ENCODE measurements at regions not wholly inside any gene's neighbourhood (a gene's known extent, or its start where the extent isn't known, plus 50 kb on each side); places are given as distances from the start of the nearest gene placed in this dataset.
A peak's percentile ranks its signal among the peaks of the same experiment; 100 is the strongest.

DNA sequence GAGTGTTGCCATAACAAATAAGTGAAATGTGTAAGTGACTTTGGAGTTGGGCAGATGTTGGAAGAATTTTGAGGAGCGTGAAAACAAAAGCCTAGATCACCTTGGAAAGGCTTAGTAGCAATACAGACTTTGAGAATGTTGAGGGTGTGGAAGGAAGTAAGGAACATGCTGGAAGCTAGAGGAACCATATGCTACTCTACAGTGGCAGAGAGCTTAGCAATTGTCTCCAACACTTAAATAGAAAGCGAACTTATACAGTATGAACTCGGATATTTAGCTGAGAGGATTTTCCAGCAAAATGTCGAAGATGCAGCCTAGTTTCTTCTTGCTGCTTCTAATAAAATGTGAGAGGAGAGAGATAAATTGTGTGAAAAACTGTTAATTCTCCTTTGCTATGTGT is 271.2 kb downstream of the ADRA2A start:
- DNase-seq (ENCODE audit: low read depth): no peak

DNA sequence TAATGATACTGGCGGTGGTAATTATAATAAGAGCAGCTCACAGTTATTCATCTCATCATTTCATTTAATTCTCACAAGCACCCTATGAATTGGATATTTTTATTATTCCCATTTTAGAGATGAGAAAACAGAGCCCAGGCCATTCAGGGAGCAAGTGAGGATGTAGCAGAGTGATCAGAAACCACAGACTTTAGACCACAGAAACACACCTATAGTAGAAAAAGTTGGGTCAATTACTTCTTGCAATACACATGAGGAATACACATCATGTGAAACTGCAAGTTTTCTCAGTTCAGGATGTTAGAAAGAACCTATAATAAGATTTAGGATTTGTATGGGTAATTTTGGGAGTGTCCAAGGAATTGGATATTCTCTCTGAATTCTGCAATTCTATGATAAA is 278.0 kb downstream of the ADRA2A start:
- DNase-seq (ENCODE audit: low read depth): no peak

DNA sequence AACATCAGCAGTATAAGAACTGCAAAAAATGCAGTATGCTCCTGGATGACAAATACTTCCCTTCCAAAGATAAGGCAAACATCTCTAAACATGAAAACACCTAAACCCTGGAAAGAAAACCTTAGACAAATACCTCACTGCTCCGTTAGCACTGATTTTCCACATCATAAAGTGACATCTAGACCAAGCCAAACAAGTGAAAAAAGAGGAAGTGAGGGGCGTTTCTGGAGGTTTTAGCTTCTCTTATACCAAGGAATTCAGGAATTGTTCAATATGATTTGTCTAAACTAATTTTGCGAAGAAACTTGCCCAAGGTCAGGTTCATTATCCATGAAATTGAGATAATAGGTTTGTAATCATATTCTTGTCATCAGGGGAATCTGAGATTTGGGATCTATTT is 279.7 kb downstream of the ADRA2A start:
- no peak for DNase-seq (ENCODE audit: low read depth)

DNA sequence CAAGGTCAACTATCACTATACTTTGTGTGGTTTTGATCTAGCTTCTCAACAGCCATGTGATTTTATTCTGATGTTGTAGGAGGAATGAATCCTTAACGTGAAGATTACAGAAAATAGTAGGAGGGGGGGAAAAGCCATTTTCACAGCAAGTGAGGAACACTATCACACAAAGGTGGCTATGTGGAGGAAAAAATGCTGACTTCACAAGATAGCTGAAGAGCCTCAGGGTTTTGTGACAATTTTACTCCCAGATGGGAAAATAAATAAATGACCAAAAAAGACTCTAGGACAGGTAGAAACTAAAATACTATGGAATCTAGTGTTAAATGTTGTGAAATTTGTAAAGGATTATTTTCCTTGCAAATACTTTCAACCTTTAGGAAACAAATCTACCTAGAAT is 281.0 kb downstream of the ADRA2A start:
- no peak for DNase-seq (ENCODE audit: low read depth)

DNA sequence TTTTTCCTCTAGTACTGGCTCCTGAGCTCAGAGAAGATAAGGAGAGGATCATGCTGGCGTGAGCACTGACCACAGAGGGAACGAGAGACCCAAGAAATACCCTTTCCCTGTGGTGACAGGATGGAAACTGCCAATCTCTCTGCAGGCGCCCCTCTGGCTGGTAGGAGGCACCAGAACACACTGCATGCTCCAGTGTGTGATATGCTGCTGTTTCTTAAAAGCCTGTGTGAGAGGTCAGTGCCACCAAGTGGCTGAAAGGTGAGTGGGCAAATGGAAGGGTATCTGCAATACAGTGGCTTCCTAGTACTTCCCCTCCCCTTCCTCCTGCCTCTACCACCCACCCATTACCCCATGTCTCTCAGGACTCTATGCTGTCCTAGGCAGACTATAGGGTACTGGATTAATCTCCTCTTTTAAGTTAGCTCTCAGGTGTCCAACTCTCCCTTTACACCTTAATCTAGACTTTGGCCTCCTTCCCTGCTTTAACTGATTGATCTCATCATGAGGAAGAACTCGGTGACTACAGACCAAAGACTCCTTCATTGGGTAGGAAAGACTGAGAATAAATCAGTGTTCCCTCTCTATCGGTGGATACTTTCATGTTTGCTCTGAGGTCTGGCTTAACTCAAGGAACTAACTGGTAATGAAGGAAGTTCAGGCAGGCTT is 283.6 kb downstream of the ADRA2A start:
- DNase-seq (ENCODE audit: low read depth): no peak

DNA sequence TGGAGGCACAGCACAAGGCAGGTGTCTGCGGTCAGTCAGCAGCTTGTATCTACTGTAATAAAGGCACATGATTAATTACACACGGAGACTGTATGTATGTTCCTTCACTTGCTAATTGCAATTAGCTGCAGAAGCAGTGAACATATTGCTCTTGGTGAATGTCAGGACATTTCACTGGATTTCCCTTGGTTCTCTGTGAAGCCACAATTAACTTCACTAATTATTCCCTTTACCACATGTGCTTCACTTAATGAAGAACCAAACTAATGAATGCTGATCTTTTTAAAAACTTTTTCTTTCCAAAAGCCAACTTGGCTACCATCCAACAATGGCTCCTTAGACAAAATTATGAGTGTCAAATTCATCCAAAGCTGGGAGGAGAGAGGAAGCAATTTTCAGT is 290.7 kb downstream of the ADRA2A start:
- no peak for DNase-seq (ENCODE audit: low read depth)

DNA sequence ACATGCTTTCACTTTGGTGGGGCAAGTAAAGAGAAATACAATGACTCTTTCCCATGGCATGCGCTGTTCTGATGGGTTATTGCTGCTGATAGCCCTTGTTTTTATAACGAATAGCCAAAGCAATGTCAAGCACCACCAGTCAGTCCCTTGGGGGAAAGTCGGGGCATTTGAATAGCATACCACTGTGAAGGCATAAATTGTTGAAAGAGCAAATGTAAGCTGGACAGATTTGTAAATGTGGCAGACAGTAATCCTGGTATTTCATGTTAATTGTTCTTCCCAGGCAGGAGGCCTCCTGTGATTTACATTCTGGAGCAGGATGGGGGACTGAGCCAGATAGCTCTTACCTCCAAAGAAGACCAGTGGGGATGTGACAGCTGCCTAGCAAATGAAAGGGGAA is 293.3 kb downstream of the ADRA2A start:
- DNase-seq (ENCODE audit: low read depth): no peak

DNA sequence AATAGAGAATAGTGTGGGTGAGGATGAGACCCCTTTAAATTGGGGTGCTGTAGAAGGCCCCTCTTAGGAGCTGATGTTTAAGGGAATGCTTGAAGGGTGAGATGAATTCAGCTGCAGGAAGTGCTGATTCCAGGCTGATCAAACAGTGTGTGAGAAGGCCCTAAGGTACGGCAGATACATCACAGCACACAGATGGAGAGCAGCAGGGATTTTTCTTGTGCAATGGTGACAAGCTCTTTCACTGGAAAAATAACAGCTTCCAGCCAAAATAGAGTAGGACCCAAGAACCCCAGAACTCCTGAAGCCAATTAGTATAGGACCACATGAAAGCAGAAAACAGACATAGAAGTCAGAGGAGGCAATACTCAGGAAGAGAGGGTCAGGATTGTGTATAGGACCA is 296.9 kb downstream of the ADRA2A start:
- DNase-seq (ENCODE audit: low read depth): no peak

DNA sequence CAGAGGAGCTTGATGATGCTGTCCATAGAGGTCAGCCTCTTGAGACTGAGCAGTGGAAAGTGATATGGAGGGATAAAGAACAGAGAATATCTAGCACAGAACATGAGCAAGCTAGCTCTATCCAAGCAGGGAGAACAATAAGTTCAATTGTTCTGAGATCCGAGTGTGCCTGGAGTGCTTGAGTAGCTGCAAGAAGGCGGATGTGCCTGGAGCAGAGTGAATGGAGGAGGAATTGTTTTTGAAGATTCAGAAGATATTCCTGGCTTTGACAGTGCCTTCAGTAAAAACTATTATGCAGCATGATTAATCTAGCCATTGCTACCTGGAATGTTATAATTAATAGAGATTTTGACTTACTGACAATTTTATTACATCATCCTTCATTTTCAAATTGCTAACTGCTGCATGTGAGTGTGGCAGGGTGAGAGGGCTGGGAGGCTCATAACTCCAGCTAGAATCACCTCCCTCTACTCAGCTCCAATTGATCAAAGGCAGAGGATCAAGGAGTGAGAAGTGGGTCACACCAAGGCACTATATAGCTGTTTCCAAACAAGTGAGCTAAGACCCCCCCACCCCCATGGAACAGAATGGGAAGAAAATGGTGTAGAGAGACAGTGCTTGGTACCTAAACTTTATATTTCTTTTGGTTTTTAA is 302.8 kb downstream of the ADRA2A start:
- DNase-seq (ENCODE audit: low read depth): no peak

DNA sequence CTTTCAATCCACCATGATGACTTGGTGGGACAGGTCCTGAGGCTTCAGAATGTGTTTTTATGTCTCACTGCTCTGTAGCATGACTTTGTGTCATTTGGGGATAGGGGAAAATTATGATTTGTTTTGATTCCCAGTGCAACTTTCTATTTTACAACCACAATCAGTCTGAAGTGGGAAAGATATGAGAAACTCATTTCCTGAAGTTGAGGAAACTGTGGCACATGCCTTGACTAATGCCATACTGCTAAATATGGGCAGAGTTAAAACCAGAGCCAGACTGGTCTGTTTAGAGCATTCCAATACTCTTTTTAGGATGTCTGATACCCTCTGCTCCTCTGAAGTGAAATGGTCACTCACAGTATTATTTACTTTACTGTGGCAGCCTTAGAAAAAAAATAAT is 307.7 kb downstream of the ADRA2A start:
- DNase-seq (ENCODE audit: low read depth): no peak

DNA sequence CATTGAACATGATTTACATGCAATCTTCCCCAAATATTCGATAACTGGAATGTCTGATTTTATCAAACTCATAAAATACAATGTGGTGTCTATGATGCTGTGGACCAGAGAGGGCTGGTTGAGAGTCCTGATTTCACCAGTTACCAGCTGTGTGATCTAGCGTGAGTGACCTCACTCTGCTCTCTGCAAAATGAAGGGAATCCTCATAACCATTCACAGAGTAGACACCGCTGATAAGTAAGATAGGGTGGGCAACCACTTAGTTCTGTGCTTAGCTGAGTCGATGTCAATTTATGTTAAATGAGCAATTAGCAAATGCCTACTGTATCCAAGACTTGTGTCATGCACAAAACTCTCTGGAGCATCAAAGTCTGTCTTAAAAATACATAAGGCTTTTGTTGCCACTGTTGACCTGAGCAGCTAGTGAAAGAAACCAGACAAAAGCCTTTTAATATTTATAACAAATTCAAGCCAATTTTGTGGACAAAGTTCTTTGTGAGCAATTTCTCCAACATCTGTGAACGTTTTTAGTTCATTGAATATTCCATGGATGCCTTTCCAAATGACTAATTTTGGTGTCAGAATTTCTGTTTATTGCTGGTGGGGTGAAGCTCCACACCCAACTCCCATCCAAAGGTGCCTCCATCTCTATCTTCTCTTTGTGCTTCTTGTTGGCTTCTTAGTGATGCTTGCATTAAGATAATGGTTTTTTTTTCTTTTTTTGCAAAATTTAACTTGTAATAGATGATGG is 314.2 kb downstream of the ADRA2A start:
- no peak for DNase-seq (ENCODE audit: low read depth)

DNA sequence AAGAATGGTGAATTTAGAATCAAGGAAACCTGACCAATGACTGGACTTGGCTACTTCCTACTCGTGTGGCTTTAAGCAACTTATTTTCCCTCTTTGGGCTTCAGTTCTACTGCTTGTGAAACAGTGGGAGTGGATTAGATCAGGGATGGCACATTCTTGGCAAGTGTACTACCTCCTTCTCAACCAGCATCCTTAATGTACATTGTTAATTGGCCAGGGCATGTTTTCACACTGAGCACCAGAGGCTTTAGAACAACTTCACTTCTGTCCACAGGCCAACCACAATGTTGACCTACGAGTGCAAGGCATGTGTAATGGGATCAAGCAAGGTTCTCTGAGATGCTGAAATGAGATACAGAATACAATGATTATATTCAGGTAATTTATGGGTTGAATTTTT is 315.3 kb downstream of the ADRA2A start:
- DNase-seq (ENCODE audit: low read depth): no peak

DNA sequence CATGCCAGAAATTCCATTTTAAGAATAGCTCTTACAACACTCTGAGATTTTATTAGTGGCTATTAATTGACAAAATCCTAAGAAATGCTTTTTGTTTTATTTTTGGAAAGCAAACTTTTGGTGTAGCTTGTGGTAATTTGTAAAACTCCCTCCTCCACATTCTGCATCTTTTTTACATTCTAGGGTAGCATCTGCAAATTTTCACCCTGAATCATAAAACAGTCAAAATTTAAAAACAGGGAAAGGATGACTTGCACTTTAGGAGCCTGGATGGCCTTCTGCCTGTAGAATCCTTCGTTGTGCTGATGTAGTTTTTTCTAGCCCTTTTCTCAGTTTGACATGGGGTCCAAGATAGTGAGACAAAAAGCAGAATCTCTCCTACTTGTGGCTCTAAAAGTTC is 316.1 kb downstream of the ADRA2A start:
- DNase-seq (ENCODE audit: low read depth): no peak

DNA sequence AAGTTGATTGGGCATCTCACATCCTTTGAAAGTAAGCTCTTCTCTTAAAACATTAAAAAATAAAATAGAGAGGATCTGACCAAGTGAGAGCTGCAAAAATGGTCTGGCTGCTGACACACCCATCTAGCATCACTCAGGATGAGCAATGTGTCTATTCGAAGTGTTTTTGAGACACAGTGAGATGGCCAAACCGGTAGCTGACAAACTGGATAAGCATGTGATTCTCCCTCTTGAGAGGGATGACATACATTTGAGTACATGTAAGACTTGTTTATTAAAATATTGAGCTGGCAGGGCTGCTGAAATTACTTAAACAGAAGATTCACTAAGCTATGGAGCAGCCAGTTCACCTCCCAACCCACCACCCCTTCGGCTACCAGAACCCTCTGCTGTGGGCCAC is 333.9 kb downstream of the ADRA2A start:
- DNase-seq (ENCODE audit: low read depth): peak; percentile 56

DNA sequence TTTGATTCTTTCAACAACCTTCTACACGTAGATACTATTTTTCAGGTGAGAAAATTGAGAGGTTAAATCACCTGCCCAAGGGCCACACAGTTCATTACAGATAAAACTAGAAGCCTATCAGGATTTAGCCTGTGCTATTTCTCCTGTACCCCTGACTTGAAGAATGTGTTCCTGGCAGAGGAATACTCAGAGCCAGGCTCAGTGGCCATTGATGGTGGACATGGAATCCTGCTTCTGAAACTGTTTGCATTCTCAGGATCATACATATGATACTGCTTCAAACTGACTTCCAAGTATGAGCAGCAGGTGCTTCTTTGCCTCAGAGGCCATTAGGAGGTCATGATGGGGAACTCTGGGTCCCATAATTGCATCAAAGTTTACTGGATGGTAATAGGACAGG is 348.6 kb downstream of the ADRA2A start:
- no peak for DNase-seq (ENCODE audit: low read depth)

DNA sequence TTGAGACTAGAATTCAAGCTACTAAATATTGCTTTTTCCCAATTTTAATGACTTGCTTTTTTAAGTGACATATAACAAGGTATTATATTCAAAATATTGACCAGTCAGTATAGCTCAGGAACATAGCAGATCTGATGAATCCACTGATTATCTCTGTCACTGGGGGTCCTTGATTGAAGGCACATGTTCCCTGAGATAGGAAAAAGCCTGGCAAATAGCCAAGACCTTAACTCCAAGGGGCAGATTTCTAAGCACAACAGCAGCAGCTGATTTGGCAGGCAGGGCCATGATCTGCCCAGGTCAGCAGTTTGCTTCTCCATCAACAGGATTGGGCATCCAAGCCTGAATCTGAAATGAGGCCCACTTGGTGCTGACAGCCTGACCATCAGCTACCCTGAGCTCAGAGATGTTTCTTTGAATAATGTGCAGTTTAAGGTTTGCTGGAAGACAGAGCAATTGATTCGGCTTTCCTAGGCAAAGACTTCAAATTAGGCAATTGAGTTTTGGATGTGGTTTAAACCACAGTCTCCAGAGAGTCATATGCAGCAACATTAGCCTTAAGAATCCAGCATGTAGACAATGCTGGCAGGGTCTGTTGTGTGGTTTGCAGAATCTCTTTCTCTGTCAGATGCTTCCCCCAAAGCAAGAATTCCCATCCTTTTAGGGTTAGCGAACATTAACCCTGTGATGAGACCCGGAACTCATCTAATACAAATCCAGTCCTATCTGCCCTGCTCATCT is 352.6 kb downstream of the ADRA2A start:
- DNase-seq (ENCODE audit: low read depth): no peak

DNA sequence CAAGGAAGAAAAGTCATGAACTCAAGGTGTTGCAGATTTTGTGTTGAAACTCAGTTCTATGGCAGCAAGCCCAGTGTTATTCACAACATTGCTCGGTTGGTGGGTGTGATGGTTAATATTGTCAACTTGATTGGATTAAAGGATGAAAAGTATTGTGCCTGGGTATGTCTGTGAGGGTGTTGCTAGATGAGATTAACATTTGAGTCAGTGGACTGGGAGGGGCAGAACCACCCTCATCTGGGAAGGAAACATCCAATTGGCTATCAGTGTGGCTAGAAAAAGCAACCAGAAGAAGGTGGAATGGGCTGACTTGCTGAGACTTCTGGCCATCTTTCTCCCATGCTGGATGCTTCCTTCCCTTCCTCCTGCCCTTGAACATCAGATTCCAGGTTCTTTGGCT is 353.2 kb downstream of the ADRA2A start:
- DNase-seq (ENCODE audit: low read depth): no peak

DNA sequence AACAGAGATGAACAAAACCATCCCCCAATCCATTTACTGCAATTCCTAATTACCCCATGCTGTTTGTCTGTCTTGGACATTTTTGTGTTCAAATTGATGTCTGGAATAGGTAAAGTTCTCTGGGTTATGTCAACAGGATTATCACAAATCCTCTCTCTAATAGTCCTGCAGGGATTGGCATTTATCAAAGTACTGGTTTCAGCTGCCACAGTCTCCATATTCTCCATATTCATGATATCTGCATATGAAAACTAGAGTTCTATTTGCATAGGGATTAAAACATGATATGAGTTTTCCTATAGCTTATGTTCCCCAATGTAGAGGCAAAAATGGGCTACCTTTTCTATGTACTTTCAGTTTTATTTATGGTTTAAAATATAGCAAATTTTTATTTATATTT is 355.8 kb downstream of the ADRA2A start:
- no peak for DNase-seq (ENCODE audit: low read depth)

DNA sequence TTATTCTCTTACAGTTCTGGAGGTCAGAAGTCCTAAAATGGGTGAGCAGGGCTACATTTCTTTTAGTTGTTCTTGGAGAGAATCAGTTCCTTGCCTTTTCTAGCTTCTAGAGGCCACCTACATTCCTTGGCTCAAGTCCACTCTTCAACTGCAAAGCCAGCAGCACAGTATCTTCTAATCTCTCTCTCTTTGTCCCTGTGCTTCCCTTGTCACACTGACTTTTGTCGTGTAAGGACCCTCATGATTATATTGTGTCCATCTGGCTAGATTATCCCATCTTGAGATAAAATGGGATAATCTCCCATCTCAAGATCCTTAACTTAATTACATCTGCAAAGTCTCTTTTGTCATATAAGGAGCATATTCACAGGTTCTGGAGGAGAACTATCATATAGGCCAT is 359.0 kb downstream of the ADRA2A start:
- DNase-seq (ENCODE audit: low read depth): no peak

DNA sequence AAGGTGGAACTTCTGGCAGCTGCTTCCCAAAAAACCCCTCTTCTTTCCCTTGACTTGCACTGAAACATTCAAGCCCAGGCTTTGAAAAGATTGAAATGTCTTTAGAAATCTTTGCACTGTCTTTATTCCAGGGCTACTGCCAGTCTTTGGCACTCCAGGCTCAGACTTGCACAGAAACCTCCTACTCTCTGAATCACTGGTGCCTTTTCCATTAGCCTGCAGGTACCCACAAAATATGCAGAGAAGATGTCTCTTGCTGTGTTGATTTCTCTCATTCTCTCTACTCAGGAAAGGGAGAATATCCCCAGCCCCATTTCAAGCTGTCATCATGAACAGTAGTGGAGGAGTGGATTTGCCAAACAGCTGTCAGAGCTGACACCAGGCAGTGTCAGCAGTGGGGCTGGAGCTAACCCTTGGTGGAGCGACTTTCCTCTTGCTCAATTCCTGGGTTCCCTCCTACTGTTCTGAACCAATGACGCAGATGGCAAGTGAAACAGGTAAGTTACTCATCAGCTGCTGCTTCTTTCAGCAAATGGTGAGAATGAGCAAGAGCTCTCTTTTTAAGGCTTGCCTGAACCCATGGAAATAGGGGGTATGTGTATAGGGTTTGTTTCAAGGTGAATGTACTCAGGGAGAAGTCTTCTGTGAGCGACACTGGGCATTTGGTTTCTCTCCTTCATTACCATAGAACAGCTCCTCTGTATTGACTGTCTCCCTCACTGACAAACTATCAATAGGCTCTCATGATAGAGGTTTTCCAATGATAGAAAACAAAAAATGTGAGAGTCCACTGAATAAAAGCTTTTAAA is 362.4 kb downstream of the ADRA2A start:
- no peak for DNase-seq (ENCODE audit: low read depth)

DNA sequence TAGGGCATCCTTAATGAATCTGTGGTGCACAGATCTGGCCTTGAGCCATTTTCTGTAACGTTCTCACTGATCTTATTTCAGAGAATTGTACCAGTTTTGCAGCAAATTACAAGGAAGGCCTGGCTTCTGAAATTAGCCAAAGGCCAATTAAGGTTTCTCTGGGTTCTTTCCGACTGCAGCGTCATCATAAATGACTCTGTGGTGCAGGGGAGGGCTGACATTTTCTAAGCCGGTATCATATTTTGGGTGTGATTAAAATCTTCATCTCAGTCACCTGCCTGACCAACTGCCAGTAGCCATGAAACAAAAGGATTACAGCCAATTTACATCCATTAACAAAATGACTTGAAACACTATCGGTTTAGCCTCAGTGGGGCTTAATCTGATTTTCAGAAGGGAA is 363.7 kb downstream of the ADRA2A start:
- DNase-seq (ENCODE audit: low read depth): no peak

DNA sequence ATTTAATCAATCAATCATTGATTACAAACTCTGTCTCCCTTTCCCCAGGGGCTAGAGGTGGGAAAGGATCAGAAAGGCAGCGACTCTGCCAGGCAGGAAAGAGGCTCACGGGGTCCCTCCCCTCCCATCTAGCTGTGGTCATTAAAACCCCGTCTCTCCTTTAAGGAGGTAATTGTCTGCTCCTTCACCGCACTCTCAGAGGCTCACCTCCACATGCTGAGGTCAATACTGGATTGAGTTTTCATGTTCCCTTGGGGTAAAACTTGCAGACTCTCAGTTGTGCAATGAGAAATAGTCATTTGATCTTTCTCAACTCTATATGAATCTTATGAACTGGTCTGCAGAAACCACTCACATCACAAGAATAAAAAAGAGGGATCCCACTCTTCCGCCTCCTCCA is 368.8 kb downstream of the ADRA2A start:
- no peak for DNase-seq (ENCODE audit: low read depth)
